GM19239 (cell line): ENCODE measurements at regions not wholly inside any gene's neighbourhood (a gene's known extent, or its start where the extent isn't known, plus 50 kb on each side); places are given as distances from the start of the nearest gene placed in this dataset.
"Not testable (repeated sequence)": the region's sequence is repeated elsewhere in the genome, so short reads cannot be mapped to it uniquely, and the experiment has no call there.

Source experiments
- DNase-seq: peaks from one replicate; pipeline ENCODE4 v3.0.0; 2011; ENCODE audit warnings: low spot score; ENCODE audit not compliant: insufficient read length
- FAIRE-seq: peaks from 2 replicates; lab custom pipeline; 2011; peaks lifted over from hg19 to GRCh38; lab: Jason Lieb, UNC

DNA sequence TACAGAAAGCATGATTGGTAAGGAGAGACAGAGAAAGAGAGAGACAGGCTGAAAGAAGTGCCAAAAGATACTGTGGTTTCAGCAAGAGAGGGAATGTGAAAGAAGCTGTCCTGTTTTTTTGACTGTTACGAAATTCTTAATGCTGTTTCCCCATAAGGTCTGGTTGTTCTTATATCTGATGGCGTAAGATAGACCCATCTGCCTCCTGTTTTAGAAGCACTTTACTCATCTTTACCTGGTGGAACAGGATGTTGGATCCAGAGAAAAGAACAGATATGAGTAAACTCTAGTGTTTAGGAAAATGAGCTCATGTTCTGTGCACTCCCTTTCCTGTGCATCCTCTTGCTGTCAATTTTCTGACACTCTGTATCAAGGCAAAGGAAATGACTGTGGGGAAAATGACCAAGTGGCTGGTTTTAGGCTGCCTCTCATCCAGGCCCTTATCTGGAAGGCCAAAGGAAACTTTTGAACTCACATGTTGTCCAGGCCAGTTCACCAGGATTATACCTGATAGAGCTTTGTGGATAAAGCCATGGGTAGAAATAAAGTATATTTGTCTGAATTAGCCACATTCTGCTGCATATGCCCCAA, 311.7 kb upstream of the HTR2C start:
- FAIRE-seq (no peak), DNase-seq (no peak)

DNA sequence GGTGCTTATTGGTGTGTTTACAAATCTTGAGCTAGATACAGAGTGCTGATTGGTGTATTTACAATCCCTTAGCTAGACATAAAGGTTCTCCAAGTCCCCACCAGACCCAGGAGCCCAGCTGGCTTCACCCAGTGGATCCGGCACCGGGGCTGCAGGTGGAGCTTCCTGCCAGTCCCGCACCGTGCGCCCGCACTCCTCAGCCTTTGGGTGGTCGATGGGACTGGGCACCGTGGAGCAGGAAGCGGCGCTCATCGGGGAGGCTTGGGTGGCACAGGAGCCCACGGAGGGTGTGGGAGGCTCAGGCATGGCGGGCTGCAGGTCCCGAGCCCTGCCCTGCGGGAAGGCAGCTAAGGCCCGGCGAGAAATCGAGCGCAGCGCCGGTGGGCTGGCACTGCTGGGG, 313.5 kb upstream of the HTR2C start:
- FAIRE-seq, DNase-seq: not testable (repeated sequence)

DNA sequence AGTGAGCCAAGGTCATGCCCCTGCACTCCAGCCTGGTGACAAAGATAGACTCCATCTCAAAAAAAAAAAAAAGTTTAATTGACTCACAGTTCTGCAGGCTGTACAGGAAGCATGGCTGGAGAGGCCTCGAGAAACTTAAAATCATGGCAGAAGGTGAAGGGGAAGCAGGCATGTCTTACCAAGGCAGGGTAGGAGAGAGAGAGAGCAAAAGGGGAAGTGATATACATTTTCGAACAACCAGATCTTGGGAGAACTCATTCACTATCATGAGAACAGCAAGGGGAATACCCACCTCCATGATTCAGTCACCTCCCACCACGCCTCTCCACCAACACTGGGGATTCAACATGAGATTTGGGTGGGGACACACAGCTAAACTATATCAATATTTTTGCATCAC, 315.2 kb upstream of the HTR2C start:
- DNase-seq: no peak

DNA sequence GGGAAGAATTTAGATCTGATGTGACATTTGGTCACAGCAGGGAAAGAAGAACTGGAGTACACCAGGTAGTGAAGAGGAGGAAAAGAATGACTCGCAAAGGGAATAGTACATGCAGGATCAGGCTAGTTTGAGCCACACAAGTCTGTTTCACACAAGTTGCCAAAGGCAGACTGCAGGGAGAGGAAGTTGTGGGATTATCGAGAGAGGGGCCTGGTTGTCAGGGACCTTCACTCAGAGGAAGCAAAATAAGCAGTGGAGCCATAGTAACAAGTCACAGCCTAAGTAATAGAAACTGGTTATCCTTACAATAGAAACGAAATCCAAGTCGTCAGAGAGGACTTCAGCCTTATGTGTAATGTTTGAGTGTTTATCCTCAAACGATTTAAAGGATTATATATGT, 316.7 kb upstream of the HTR2C start:
- no peak for DNase-seq
- no peak for FAIRE-seq

More for the DNA sequence above, 315.2 kb upstream of the HTR2C start:
- no peak for FAIRE-seq

DNA sequence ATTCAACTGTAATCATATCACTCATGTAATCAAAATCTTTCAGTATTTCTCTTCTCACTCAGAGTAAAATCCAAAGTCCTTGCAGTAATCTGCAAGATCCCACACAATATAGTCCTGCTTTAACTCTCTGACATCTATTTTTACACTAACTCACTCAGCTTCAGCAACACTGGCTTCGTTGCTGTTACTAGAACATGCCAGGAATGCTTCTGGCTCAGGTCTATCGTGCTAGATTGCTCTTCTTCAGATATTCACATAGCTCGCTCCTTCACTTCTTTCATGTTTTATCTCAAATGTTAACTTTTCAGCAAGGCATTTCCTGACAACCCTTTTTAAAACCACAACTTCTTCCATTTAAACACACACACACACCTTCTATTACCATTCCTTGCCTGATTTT, 331.7 kb upstream of the HTR2C start:
- DNase-seq (no peak), FAIRE-seq (no peak)

DNA sequence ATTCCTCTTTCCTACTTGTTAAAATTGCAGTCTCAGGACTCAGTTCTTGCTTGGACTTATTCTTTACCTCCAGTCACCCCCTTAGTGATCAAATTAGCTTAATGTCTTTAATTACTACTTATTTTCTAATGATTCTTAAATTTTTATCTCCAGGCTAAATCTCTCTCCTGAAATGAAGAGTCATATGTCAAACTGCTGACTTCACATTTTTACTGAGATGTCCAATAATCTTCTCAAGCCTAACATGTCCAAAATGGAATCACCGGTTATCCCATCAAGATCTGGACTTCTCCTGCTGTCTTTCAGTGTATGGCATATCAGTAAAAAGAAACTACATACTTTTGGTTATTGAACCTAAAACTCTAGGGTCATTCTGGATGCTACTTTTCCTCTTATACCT, 332.3 kb upstream of the HTR2C start:
- FAIRE-seq (no peak), DNase-seq (no peak)

DNA sequence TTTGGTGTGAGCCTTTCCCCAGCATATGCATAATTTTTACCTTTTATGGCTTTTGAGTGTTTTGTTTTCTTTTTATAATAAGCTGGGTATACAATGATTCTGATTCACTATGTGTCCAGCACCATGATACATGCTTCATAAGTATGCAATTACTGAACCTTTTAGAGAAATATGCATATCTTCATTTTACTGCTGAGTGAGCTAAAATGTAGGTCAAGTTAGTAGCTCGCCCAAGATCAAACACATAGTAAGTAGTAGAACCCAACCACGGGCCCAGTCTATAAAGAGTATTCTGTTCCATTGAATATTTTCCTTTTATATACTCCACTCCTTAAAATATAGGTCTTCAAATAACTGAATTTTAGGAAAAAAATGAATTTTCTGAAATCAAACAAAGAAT, 362.4 kb upstream of the HTR2C start:
- DNase-seq (no peak), FAIRE-seq (peak; percentile 14)

DNA sequence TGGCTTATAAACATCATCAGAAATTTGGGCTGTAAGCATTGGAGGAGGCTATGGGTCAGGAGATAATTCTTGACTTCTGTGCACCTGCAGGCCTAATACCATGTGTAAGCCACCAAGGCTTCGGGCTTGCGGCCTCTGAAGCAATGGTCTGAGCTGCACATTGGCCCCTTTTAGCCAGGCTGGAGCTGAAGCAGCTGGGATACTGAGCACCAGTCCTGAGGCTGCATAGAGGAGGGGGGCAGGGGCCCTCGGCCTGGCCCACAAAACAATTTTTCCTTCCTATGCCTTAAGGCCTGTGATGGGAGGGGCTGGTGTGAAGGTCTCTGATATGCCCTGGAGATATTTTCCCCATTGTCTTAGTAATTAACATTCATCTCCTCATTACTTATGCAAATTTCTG, 373.0 kb upstream of the HTR2C start:
- no peak for FAIRE-seq
- no peak for DNase-seq

DNA sequence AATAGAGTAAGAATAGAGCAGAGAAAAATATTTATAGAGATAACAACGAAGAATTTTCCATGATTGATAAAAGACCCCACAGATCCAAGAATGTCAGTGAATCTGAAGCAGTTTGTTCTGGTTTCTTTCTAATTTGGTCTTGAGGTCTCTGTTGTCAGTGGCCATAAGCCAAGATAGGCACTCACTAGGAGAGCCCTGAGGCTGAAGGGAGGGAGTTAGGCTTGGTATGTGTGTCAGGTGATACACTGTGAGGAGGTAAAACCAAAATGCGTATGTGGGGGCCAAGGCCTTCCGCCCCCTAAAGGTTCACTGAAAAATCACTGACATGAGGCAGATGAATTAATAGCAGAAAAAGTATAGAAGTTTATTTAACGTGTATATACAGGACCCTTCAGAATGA, 382.3 kb upstream of the HTR2C start:
- FAIRE-seq (no peak), DNase-seq (no peak)

DNA sequence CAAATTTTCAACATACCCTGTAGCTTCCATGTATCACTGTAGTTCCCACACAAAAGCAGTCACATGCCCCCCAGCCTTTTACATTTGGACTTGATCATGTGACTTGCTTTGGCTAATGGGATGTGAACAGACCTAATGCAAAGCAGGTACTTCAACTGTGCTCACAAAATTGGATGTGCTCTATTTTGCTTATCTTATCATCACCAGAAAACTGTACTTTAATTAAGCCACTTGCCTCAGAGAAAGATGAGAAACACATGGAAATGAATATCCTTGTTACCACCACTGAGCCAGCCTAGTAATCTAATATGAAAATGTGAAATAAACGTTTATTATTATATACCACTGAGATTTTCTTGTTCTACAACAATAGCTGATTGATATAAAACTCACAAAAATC, 402.7 kb upstream of the HTR2C start:
- DNase-seq: no peak
- FAIRE-seq: no peak

DNA sequence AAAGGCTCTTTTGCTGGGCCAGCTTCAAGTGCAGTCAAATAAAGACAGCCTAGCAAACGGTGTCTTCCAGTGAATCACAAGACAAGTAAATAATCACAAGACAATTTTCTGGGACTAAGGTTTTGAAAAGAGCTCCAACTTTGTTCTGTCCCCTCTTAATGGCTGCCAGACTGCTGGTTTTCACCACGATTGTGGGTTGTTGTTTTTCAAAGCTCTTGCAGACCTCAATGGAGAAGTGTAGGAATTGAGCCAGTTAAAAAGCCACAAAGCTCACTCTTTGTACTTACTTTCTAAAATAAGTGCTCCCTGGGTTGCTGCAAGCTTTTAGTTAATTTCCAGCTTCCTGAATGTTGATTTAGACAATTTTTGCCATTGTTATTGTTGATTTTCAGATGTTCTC, 405.8 kb upstream of the HTR2C start:
- FAIRE-seq (no peak), DNase-seq (no peak)

DNA sequence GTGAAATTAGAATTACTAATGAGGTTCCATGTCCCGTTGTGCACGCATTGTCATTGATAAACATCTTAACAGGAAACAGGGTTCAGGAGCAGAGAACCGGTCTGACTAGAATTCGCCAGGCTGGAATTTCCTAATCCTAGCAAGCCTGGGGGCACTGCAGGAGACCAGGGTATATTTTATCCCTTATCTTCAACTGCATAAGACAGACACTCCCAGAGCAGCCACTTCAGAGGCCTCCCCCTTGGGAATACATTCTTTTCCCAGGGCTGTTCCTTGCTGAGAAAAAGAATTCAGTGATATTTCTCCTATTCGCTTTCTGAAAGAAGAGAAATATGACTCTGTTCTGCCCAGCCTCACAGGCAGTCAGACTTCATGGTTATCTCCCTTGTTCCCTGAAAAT, 416.6 kb upstream of the HTR2C start:
- DNase-seq, FAIRE-seq: not testable (repeated sequence)

DNA sequence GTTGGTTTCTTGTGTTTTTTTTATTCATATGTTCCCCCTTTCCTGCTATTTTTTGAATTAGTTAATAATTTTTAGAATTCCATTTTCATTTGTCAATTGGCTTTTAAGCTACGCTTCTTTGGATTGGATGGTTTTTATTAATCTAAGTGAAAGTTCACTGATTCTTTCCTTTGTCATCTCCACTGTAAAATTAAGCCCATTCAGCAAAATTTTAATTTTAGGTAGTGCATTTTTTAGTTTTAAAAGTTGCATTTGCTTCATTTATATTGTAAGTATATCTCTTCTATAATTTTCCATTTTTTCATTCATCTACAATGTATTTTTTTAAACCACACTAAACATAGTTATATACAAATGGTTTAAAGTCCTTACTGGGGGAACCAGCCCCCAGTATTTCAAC, 417.3 kb upstream of the HTR2C start:
- DNase-seq: no peak
- no peak for FAIRE-seq

DNA sequence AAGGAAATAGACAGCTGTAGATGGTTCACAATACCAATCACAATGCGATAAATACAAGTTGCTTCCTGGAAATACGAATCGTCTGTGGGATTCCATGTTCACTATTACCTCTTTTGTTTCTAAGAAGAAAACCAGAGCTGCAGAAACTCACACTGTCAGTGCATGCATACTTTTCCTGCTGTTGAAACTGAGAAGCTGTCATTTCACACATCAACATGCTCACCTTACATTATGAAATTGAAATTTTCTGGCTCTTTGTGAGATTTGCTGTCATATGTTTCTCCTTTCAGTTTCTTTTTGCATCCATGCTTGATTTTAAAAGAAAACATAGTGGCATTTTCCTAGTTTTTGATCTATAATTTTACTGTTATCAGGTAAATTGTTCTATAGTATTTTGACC, 418.3 kb upstream of the HTR2C start:
- FAIRE-seq: no peak
- no peak for DNase-seq

DNA sequence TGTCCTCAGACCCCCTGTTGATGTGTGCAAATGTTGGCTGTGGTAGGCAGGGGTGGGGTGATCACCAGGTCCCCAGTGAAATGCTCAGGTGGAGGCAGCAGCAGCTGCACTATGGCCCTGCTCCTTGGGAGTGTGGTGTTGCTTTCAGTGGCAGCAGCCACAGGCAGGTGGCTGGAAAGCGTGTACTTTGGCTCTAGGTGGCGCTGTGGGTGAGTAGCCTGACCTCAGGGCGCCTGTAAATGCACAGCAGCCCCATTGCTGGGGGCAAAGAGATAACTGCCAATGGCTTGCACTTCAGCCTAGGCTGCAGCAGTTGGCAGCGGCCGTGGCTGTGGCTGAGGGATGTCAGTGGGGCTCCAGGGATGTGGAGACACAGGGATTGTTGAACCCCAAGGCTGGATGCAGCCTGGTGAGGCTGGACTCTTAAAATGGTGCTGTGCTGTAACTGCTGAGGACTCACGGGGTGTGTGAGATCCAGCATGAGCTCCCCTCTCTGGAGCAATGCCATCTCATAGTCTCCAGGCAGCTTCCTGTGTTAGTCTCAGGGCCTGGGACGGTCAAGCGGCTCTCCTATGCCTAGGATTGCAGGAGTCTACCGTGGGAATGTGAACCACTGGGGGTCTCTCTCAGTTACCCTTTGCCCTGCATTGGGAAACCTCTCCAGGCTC, 421.7 kb upstream of the HTR2C start:
- DNase-seq (no peak), FAIRE-seq (no peak)

DNA sequence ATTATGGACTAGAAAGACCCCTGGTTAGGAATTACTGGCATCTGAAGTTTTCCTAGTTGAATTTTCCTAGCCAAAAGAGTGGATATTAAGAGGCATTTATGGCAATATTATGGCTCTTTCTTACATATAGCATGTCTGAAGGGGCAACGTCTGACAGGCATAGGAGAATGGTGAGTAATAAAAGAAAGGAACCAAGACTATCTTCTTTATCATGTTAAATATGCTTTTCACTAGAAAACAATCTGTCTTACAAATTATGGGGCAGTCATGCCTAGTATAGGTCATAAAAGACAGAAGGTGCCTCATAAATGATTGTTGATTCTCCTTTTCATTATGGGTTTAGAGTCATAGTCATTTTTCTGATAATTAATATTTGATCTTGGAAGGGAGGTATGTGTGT, 431.1 kb upstream of the HTR2C start:
- no peak for DNase-seq
- no peak for FAIRE-seq

DNA sequence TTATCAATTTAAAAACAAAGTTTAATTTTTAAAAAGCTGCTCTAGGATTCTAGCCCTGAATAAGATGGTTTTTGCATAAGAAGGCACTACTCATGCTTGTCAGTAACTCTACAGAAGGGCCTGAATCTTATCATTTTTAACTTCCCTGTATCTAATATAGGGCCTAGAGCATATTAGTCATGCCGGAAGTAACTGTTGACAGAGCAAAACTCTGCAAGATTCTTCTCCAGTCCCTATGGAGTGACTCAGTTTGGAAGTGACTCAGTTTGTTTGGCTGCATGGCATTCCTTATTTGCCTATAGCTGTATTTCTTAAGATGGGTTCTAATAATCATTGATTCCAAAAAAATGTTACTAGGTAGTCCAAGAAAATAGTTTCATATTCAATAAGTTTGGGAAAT, 431.8 kb upstream of the HTR2C start:
- DNase-seq (no peak), FAIRE-seq (no peak)

DNA sequence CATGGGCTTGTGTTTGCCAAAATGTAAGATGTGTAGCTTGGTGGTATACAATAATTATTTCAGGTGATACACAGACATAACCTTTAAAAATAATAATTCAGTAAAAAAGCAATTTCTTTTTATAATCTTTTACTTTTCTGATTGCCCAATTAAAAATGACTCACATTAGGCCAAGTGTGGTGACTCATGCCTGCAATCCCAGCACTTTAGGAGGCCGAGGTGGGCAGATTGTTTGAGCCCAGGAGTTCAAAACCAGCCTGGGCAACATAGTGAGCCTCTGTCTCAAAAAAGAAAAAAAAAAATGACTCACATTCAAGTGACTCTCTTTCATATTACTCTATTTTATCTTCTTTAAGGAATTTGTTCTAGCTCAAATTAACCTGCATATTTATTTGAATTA, 449.4 kb upstream of the HTR2C start:
- FAIRE-seq: no peak
- no peak for DNase-seq

DNA sequence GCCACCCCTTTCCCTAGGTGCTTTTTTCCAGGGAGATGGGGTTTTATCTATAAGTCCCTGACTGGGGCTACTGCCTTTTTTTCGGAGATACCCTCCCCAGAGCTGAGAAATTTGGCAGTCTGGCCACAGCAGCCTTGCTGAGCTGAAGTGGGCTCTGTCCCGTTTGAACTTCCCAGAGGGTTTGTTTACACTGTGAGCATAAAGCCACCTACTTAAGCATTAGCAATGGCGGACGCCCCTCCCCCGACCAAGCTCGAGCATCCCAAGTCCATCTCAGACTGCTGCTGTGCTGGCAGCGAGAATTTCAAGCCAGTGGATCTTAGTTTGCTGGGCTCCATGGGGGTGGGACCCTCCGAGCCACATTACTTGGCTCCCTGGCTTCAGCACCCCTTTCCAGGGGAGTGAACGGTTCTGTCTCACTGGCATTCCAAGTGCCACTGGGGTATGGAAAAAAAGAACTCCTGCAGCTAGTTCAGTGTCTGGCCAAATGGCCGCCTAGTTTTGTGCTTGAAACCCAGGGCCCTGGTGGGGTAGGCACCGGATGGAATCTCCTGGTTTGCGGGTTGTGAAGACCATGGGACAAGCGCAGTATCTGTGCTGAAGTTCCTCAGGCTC, 456.4 kb upstream of the HTR2C start:
- DNase-seq: no peak
- FAIRE-seq: no peak

DNA sequence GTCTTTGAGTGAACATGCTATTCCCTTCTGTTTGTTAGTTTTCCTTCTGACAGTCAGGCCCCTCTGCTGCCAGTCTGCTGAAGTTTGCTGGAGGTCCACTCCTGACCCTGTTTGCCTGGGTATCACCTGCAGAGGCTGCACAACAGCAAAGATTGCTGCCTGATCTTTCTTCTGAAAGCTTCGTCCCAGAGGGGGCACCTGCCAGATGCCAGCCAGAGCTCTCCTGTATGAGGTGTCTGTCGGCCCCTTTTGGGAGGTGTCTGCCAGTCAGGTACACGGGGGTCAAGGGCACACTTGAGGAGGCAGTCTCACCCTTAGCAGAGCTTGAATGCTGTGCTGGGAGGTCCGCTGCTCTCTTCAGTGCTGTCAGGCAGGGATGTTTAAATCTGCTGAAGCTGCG, 456.9 kb upstream of the HTR2C start:
- FAIRE-seq (no peak), DNase-seq (no peak)

DNA sequence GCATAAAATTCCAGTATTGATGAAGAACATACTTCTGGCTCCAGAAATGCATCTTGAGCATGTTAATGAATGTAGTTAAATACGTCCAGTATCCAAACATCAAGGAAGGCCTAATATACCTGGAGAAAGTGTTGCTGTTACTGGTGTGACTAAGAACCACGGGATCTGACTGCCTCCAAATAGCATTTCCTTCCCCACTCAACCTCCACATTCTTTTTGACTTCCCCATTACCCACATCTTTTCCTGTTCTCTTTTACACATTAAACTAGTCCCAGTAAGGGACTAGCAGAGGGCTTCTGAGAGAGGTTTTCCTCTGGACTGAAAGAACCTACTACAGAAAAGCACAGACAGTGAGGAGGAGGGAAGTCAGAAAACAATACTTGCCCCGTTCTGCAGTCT, 482.8 kb upstream of the HTR2C start:
- DNase-seq: no peak
- no peak for FAIRE-seq

DNA sequence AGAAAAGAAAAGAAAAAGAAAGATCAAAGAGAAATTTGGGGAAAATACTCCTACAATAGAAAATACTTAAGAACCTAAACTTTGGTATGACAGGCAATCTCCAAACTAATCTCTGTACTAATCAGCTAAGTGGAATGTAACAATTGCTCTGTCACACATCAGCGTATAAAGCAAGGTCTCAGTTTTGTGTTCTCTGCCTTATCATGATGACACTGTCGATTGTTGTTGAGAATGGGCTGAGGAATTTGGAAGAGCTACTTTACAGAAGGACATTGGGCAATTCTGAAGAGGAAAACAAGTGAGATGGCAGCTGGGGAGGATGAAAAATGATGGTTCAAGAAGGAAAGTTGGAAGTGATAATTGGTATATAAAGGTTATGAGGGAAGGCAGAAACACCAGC, 486.0 kb upstream of the HTR2C start:
- no peak for DNase-seq
- FAIRE-seq: no peak
